SJSA1 (cell line): ENCODE measurements at regions not wholly inside any gene's neighbourhood (a gene's known extent, or its start where the extent isn't known, plus 50 kb on each side); places are given as distances from the start of the nearest gene placed in this dataset.
"Not testable (repeated sequence)": the region's sequence is repeated elsewhere in the genome, so short reads cannot be mapped to it uniquely, and the experiment has no call there.

Experiments
- DNase-seq, 2 experiments: peaks; one replicate each; pipeline ENCODE4 v3.0.0-alpha.2; 2015 to 2020; ENCODE audit warnings: low spot score in 2 of 2, low read depth in 1 of 2
- H3K27ac ChIP-seq: fragments of 250-450 bp; sonication (Bioruptor Pico); 2 replicates; pipeline ENCODE4 v1.5.1; 2020; ENCODE audit warnings: mild to moderate bottlenecking, moderate library complexity
- H3K27me3 ChIP-seq: fragments of 250-450 bp; sonication (Bioruptor Pico); replicated peaks from 2 replicates; pipeline ENCODE4 v1.5.1; 2020; ENCODE audit warnings: mild to moderate bottlenecking, moderate library complexity
- H3K36me3 ChIP-seq: fragments of 250-450 bp; sonication (Bioruptor Pico); 2 replicates; pipeline ENCODE4 v1.5.1; 2020; ENCODE audit warnings: mild to moderate bottlenecking
- H3K4me1 ChIP-seq: fragments of 250-450 bp; sonication (Bioruptor Pico); replicated peaks from 2 replicates; pipeline ENCODE4 v1.6.1; 2021; ENCODE audit warnings: mild to moderate bottlenecking
- H3K4me3 ChIP-seq: fragments of 250-450 bp; sonication (Bioruptor Pico); 2 replicates; pipeline ENCODE4 v1.5.1; 2020; ENCODE audit warnings: mild to moderate bottlenecking
- H3K9me3 ChIP-seq: fragments of 250-450 bp; sonication (Bioruptor Pico); replicated peaks from 2 replicates; pipeline ENCODE4 v1.5.1; 2020; ENCODE audit warnings: mild to moderate bottlenecking

DNA sequence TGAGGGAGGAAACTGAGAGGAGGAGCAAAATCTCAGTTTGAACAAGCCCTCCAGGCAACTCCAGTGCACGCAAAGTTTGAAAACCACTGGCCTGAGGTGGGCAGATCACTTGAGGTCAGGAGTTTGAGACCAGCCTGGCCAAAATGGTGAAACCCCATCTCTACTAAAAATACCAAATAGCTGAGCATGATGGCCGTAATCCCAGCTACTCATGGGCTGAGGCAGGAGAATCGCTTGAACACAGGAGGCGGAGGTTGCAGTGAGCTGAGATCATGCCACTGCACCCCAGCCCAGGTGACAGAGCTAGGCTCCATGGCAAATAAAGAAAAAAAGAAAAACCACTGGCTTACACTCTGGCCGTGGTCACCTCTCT, 51.9 kb upstream of the SLC1A4 start:
- not testable (repeated sequence) for H3K27ac ChIP-seq, H3K36me3 ChIP-seq, H3K4me1 ChIP-seq, H3K27me3 ChIP-seq, DNase-seq, H3K9me3 ChIP-seq, H3K4me3 ChIP-seq

- no peaks in the 10 kb centered on the region for H3K36me3 ChIP-seq
- H3K27ac ChIP-seq, result no peak overlapping the region
- no peak for DNase-seq
- no peaks in the 10 kb centered on the region for H3K4me1 ChIP-seq
- no peak overlapping the region for H3K4me3 ChIP-seq
- 0 out of 2 replicates have a peak, but pooled peaks cover under 1% of the 10 kb centered on the region for H3K27me3 ChIP-seq
- no peaks in the 10 kb centered on the region for H3K9me3 ChIP-seq
These were observed 51.3 kb upstream of the SLC1A4 start for GRCh38 chr2:64937687-64938491.

GRCh38 chr2:64938607-64939285, 50.5 kb upstream of the SLC1A4 start:
- DNase-seq, result no peak
- Histone ChIP-seq H3K36me3 (no peaks in the 10 kb centered on the region), H3K9me3 (no peaks in the 10 kb centered on the region), H3K27me3 (no peaks in the 10 kb centered on the region), H3K27ac (no peak overlapping the region), H3K4me3 (no peak overlapping the region), H3K4me1 (peaks cover 4% of the 10 kb centered on the region)

DNA sequence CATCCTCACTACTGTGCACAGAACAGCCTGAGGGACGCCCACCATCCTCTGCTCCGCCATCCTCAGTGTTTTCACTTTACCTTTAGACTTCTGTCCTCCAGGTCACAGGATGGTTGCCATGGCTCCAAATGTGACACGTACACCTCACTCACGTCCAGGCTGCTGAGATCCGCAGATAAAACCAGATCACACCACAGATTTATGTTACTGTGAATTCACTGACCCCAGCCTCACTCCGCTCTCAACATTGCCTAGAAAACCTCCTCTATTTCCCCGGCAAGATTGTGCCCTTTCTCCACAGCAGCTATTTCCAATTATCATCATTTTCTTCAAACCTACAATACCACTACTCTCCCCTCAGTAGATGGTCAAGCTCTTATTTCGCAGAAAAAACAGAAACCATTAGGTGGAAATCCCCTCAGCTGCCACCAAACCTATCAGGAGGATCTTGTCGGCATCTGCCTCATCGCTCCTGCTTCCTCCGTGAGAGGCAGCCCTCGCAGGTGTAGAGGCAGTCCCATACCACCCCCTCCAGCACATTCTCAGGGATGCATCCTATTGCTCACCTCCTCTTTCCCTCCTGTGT, 49.8 kb upstream of the SLC1A4 start:
- no peaks in the 10 kb centered on the region for H3K36me3 ChIP-seq
- H3K4me3 ChIP-seq, result no peak overlapping the region
- H3K4me1 ChIP-seq, result peaks cover 11% of the 10 kb centered on the region
- DNase-seq, result no peak
- H3K27me3 ChIP-seq, result no peaks in the 10 kb centered on the region
- no peaks in the 10 kb centered on the region for H3K9me3 ChIP-seq
- no peak overlapping the region for H3K27ac ChIP-seq
